H1 (cell line): ENCODE measurements at regions not wholly inside any gene's neighbourhood (a gene's known extent, or its start where the extent isn't known, plus 50 kb on each side); places are given as distances from the start of the nearest gene placed in this dataset.

Source experiments
- EZH2 ChIP-seq: fragments of 200-600 bp; sonication (generic); IDR thresholded peaks from 2 replicates; pipeline ENCODE4 v1.7.1; 2012; ENCODE audit warnings: low read depth, mild to moderate bottlenecking, moderate library complexity, low read length, inconsistent platforms; ENCODE audit not compliant: severe bottlenecking
- PHF8 ChIP-seq: fragments of 200-600 bp; sonication (generic); conservative IDR thresholded peaks from 2 replicates; pipeline ENCODE4 v1.7.1; 2012; ENCODE audit warnings: low read depth, mild to moderate bottlenecking, inconsistent platforms, low read length, moderate library complexity
- POLR2A ChIP-seq, 2 experiments: IDR thresholded peaks; 1 replicate in 1 of 2; 2 replicates in 1 of 2; pipeline ENCODE4 v1.6.1; 2011; ENCODE audit warnings: low read depth in 2 of 2, low read length in 2 of 2, mild to moderate bottlenecking in 2 of 2; ENCODE audit errors: control extremely low read depth in 1 of 2
- RFX5 ChIP-seq: IDR thresholded peaks from 2 replicates; pipeline ENCODE4 v1.6.1; 2011; ENCODE audit warnings: low read depth, low read length, improper control_type of control experiment, borderline replicate concordance
- SIN3A ChIP-seq, 2 experiments: IDR thresholded peaks in 1 of 2; conservative IDR thresholded peaks in 1 of 2; 2 replicates each; pipeline ENCODE4 v1.6.1; 2011 to 2012; ENCODE audit warnings: low read length in 2 of 2, improper control_type of control experiment in 1 of 2, low read depth in 1 of 2, mild to moderate bottlenecking in 1 of 2
- TF ChIP-seq, protein P1 (sequence below), 3 experiments: IDR thresholded peaks; 1 replicate in 2 of 3; 2 replicates in 1 of 3; pipeline versions ENCODE4 v1.5.1 to v1.6.1; 2011; ENCODE audit warnings: low read length in 3 of 3, mild to moderate bottlenecking in 3 of 3, inconsistent platforms in 2 of 3, low read depth in 1 of 3, moderate library complexity in 1 of 3; ENCODE audit not compliant: insufficient read depth in 1 of 3; ENCODE audit errors: control extremely low read depth in 1 of 3
- TF ChIP-seq, protein P2 (sequence below): IDR thresholded peaks from 2 replicates; pipeline ENCODE4 v1.6.1; 2012; ENCODE audit warnings: inconsistent platforms

DNA sequence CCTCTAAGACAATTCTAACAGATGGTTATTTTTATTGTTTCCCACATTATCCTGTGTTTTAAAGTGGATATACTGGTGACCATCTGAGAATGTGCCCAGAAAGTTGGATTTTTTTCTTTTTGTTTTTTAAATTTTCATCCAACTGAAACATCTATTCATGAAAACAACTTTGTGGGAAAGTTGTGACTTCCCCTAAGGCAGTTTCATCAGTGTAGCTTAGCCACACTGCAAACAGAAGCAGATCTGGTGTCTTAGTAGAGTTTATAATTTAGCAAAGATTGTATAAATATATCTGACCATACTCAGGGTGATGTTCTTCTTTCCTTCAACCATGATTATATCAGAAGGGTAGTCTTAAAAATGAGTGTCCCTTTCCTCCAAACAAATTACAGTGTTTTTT lies 1241.3 kb downstream of the MAT2B start:
- TF ChIP-seq, protein P1, sequence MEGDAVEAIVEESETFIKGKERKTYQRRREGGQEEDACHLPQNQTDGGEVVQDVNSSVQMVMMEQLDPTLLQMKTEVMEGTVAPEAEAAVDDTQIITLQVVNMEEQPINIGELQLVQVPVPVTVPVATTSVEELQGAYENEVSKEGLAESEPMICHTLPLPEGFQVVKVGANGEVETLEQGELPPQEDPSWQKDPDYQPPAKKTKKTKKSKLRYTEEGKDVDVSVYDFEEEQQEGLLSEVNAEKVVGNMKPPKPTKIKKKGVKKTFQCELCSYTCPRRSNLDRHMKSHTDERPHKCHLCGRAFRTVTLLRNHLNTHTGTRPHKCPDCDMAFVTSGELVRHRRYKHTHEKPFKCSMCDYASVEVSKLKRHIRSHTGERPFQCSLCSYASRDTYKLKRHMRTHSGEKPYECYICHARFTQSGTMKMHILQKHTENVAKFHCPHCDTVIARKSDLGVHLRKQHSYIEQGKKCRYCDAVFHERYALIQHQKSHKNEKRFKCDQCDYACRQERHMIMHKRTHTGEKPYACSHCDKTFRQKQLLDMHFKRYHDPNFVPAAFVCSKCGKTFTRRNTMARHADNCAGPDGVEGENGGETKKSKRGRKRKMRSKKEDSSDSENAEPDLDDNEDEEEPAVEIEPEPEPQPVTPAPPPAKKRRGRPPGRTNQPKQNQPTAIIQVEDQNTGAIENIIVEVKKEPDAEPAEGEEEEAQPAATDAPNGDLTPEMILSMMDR (IDR thresholded peaks at IDR 0.05; ENCODE audit: control extremely low read depth in 1 of 3, insufficient read depth in 1 of 3, low read depth in 1 of 3, low read length in 3 of 3), result no peak
- TF ChIP-seq RFX5, result no peak
- TF ChIP-seq, protein P2, sequence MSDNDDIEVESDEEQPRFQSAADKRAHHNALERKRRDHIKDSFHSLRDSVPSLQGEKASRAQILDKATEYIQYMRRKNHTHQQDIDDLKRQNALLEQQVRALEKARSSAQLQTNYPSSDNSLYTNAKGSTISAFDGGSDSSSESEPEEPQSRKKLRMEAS, result no peak
- no peak for TF ChIP-seq POLR2A (IDR thresholded peaks at IDR 0.05; ENCODE audit: control extremely low read depth in 1 of 2, low read depth in 2 of 2, low read length in 2 of 2)
- no peak for TF ChIP-seq EZH2
- no peak for TF ChIP-seq SIN3A (conservative IDR thresholded peaks at IDR 0.05 in 1 of 2, IDR thresholded peaks at IDR 0.05 in 1 of 2; ENCODE audit: low read depth in 1 of 2, low read length in 2 of 2)
- no peak for TF ChIP-seq PHF8
